GM12874 (cell line): ENCODE measurements at regions not wholly inside any gene's neighbourhood (a gene's known extent, or its start where the extent isn't known, plus 50 kb on each side); places are given as distances from the start of the nearest gene placed in this dataset.

Experiments
- CTCF ChIP-seq: IDR thresholded peaks from 2 replicates; pipeline ENCODE4 v1.5.1; 2011; ENCODE audit warnings: low read depth, mild to moderate bottlenecking, control low read depth, low read length, moderate library complexity; ENCODE audit not compliant: insufficient read depth

GRCh38 chr5:163190283-163190682 lies 247.1 kb upstream of the CCNG1 start:
- TF ChIP-seq CTCF = no peak

- no peak for TF ChIP-seq CTCF
These were observed 246.6 kb upstream of the CCNG1 start for GRCh38 chr5:163190784-163191183.

GRCh38 chr5:163193886-163194285 lies 243.5 kb upstream of the CCNG1 start:
- no peak for TF ChIP-seq CTCF

GRCh38 chr5:163205645-163206044 lies 231.8 kb upstream of the CCNG1 start:
- no peak for TF ChIP-seq CTCF

GRCh38 chr5:163221581-163221980 lies 215.8 kb upstream of the CCNG1 start:
- no peak for TF ChIP-seq CTCF

GRCh38 chr5:163222982-163223381 lies 214.4 kb upstream of the CCNG1 start:
- TF ChIP-seq CTCF = no peak

GRCh38 chr5:163244445-163244987 lies 192.9 kb upstream of the CCNG1 start:
- TF ChIP-seq CTCF = no peak

GRCh38 chr5:163245584-163245983 lies 191.8 kb upstream of the CCNG1 start:
- no peak for TF ChIP-seq CTCF
